ENCODE measurements at regions not wholly inside any gene's neighbourhood (a gene's known extent, or its start where the extent isn't known, plus 50 kb on each side); places are given as distances from the start of the nearest gene placed in this dataset.
A peak's percentile ranks its signal among the peaks of the same experiment; 100 is the strongest.
"Not testable (repeated sequence)": the region's sequence is repeated elsewhere in the genome, so short reads cannot be mapped to it uniquely, and the experiment has no call there.

DNA sequence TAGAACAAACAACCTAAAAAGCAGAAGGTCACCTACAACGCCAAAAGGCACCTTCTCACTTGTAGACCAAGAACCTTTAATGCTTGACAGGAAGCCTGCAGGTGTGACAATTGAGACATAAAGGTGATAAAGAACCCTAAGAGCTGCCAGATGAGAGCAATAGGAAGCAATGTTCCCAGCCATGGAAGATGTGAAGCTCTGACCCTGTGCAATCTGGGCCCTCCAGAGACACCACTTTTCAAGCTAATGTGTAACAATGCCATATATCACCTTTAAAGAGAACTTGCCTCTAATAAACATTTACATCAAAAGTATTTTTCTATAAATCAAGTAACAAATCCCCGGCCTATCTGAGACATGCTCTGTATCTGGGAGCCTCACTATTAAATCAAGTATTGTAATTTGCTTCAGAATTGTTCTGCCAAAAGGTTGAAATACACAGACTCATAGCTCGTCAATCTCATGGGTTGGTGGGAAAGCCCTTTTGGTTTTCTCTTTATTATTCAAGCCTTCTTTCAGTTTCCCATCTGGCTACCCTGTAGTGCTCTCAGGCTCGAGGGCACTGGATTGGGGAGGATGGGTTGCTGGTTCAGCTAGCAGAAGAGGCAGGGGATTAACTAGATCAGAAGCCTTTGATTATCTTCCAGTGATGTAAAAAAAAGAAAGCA, 368.9 kb downstream of the BUD13 start:
- no peak for DNase-seq

DNA sequence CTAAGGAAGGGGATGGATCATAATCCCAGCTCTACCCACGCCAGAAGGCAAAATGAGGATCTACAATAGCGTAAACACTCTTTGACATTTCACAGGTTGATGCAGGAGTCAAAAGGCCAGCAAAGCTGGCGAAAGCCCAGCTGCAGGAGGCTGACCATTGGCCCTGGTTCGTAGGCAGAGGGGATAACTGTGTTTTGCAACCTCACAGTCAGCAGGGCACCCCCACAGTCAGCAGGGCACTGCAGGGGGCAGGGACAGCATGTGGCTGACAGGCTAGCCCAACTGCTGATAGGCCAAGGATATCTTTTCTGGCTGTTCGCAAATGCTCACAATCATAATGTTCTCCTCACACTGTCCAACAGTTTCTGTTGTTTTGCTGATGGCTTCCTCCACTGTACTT, 372.7 kb downstream of the BUD13 start:
- no peak for DNase-seq

- DNase-seq: no peak
These were observed 375.1 kb downstream of the BUD13 start for GRCh38 chr11:116397602-116398084.

GRCh38 chr11:116396331-116396730, 376.5 kb downstream of the BUD13 start:
- no peak for DNase-seq

DNA sequence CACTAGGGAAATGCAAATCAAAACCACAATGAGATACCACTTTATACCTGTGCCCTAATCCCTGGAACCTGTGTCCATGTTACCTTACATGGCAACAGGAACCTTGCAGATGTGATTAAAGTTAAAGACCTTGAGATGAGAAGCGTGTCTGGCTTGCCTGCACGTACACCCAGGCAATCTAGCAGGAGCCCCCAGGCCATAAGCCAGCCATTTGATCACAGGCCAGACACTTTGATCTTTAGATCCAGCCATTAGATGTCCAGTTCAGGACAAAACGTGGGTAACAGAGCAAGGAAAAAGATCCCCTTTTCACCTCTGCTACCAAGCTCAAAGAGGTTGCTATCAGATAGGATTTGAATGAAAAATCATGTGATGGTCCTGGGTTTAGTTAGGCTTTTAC, 378.8 kb downstream of the BUD13 start:
- DNase-seq: no peak

DNA sequence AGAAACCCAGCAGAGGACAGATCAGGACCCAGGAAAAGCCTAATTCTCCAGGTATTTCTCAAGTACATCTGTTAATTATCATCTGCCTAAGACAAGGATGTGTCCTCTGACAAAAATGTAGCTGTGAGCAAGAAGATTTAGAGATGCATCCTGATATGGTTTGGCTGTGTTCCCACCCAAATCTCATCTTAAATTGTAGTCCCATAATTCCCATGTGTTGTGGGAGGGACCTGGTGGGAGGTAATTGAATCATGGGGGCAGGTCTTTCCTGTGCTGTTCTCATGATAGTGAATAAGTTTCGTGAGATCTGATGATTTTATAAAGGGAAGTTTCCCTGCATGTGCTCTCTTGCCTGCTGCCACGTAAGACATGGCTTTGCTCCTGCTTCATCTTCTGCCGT, 381.8 kb downstream of the BUD13 start:
- DNase-seq: no peak

GRCh38 chr11:116388146-116388545, 384.6 kb downstream of the BUD13 start:
- peak; percentile 79 for DNase-seq

DNA sequence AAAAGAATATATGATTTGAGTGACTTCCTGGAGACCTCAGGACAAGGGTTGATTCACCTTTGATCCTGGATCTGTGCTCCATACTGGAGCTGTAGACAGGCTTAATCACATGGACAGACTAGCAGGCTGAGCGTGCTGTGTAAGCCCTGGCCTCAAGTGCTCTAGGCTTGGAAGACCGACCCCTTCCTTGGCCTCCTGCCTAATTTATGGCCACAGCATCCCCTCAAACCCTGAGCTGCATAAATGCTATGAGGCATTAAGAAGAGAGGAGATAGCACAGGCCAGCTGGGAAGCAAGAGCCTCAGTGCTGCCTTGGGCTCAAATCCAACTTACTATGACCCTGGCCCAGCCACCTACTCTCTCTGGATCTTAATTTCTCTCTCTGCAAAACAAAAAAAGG, 385.1 kb downstream of the BUD13 start:
- DNase-seq: peak; percentile 72

DNA sequence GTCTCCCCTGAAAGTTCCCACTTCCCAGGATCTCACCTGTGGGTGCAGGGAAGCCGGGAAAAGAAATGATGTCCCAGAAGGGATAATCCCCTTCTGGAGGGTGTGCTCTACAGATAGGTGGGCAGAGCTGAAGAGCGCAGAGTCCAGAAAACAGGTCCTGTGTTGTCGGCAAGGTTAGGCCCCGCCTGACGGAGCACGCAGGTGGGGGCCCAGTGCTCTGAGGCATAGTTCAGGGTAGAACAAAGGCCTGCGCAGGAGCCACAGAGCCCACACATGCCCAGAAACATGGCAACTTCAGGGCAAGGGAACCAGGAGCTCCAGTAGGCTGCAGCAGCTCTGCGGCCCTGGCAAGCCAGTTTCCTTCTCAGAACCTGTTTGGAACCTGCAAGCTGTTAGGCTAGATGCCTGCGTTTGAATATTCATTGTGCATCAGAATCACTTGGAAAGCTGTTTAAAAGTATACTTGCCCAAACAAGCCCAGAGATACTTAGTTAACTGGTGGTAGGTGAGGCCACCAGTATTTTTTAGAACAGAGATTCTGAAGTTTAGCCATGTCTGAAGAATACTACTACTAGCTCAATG, 386.6 kb downstream of the BUD13 start:
- peak; percentile 36 for DNase-seq

DNA sequence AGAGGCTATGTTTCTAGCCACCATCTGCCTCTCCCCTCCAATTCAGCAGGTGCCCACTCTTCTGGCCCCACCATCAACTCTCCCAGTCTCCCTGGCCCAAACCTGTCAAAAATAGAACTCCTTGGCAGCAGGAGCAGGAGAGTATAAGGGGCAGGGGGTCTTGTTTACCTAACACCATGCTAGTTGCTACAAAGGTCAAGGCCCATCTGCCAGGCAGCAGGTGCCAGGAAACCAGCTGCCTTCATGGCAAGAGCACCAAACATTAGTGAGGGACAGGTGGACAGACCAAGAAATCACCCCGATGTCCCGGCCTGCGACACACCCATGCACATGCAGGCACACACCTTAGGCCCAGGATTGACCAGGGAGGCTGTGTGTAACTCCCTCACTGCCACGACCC, 387.9 kb downstream of the BUD13 start:
- no peak for DNase-seq

DNA sequence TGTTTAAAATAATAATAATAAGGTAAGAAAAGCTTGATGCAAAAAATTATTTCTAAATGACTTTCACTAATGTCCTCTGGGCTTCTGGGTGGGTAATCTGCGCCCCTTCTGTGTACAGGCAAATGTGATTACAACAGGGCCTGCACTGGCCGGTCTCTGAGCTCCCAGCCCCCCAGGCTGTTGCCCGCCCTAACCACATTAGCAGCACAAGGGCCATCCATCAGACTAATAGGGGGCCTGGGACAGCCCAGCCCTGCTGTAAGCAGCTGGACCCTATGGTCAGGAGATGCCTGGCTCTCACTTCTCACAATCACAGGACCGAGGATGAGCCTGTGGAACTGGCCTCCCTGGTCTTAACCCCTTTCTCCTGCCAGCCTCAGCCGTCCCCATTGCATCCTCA, 388.4 kb downstream of the BUD13 start:
- DNase-seq: no peak

- DNase-seq: no peak
These were observed 393.5 kb downstream of the BUD13 start for GRCh38 chr11:116379185-116379828.

GRCh38 chr11:116376547-116376946, 396.2 kb downstream of the BUD13 start:
- peak; percentile 84 for DNase-seq

- peak; percentile 65 for DNase-seq
These were observed 396.7 kb downstream of the BUD13 start for GRCh38 chr11:116376054-116376453.

DNA sequence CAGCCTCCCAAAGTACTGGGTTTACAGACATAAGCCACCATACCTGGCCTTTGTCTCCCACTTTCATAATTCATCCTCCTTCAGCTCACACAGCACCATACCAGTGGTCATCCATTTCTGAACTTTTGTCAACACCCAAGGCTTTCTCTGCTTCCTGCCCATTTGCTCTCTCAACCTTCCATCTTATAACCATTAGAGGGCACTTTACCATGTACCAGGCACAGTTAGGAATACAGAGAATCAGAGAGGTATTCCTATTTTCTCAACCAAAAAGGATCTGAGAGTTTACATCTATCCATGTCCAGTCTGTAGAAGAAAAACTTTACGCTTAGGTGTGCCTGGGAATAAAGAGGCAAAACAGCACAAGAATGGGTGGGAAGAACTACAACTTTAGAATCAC, 397.6 kb downstream of the BUD13 start:
- no peak for DNase-seq

GRCh38 chr11:116374085-116374484, 398.7 kb downstream of the BUD13 start:
- no peak for DNase-seq

DNA sequence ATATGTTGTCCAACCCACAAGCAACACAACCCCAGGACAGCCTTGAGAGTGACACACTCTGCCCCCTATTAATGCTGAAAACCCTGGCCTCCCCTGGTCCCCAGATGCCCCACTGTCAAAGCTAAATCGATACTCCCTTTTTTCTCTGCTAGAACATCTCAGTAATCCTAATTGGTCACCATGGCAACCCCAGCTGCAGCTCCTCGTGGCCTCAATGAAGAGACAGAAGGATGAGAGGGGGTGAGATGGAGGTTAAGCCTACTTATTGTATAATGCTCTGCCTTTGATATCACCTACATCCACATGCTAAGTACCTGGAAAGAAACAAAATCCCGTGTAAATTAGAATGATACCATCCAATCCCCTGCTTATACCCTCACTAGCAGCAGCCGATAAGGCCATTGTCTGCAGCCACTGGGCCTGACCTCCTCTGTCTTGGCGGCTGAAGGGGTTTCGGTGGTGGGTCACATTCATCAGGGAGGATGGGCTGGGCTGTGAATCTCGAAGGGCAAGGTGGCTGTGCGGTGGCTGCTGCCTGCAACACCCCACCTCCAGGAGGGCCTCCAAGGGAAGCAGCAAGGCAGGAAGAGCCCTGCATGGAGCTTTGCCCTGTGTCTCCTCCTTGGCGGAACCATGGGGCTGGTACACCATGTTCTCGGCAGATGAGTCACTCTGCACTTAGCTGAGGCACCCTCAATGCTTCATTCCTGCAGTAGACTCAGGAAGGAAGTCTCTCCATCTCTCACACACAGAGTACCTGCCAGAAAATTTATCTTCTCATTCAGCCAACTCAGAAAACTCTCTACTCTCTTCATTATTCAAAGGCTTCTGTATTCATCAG, 399.5 kb downstream of the BUD13 start:
- DNase-seq: peak; percentile 69

DNA sequence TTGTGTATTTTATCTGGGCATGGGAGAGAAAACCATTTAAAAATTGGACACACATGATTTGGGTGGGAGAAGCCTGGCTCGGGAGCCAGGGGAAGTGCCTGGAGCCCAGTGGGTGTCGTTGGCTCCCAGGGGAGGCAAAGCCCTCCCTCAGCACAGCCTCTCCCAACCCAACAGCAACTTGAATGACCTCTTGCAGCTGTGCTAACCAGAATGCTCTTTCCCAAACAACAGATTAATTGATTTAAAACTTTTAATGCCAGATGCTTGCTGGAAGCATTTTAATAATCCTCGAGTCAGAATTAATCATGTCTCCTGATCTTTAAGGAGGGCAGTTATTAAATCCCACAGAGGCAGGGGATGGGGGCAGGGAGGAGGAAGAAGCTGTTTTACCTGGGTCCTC, 401.6 kb downstream of the BUD13 start:
- DNase-seq: peak; percentile 33

GRCh38 chr11:116368784-116369183, 404.0 kb downstream of the BUD13 start:
- DNase-seq: no peak

DNA sequence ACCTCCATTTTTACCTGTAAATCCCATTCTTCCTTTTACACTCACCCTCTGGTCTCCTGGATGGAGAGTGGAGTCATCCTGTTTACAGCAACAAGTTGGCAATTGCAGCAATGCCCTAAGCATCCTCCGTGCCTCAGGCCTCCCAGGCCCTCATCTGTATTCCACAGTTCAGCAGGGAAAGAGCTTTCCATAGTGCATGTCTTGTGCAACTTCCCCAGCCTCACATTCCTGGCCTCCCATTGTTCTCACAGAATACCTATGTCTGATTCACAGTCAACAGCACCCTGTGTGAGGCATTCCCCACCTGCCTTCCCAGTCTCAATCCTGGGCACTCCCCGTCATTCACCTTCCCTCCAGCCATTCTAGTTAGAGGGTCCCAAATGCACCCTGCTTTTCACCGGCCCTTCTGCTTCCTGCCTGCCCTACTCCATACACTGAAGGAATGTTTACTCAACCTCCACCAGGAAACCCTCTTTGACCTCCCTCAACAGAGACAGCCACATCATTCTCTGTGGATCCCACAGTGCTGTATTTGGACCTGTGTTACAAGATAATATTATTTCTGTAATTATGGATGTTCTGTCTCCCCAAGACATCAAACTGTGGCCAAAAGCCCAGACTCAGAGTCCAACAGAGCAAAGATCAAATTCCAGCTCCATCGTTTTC, 405.7 kb downstream of the BUD13 start:
- no peak for DNase-seq

GRCh38 chr11:116366451-116366850, 406.3 kb downstream of the BUD13 start:
- no peak for DNase-seq

DNA sequence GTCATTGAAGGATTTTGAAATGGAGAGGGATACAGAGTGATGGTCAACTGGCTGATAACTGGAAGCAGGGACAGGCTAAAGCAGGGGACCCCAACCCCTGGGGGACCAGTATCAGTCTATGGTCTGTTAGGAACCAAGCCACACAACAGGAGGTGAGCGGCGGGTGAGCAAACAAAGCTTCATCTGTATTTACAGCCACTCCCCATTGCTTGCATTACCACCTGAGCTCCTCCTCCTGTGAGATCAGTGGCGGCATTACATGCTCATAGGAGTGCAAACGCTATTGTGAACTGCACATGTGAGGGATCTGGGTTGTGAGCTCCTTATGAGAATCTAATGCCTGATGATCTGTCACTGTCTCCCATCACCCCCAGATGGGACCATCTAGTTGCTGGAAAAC, 407.9 kb downstream of the BUD13 start:
- not testable (repeated sequence) for DNase-seq

DNA sequence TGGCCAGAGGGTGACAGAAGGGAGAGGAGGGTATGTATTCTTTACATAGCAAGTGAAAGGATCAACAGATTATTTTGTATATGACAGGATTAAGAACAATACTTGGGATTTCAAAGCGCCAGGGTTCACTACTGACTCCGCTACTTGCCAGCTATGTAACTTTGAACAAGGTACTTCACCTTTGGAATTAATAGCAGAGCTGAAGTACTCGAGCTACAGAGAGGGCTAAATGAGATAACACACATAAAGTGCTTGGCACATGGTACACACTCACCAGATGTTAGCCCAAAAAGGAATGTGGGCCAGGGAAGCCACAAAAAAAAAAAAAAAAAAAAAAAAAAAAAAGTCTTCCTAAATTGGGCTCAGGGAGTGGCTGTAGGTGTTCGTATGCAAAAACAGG, 408.4 kb downstream of the BUD13 start:
- DNase-seq: no peak
